Activated T-helper 1 cell treated with anti-CD3 and anti-CD28 coated beads, Interleukin-12 subunit alpha, Interleukin-12 subunit beta, Interleukin-2, Interleukin-4 antibody, amounts not matched to agents 30 ng/mL and 10 ng/mL and 1 ng/mL, durations not matched to agents 14 hours and 24 hours and 36 hours (primary cell): ENCODE measurements at regions not wholly inside any gene's neighbourhood (a gene's known extent, or its start where the extent isn't known, plus 50 kb on each side); places are given as distances from the start of the nearest gene placed in this dataset.

Experiments
- DNase-seq: peaks from one replicate; pipeline ENCODE4 v3.0.0; 2021; ENCODE audit warnings: low spot score
- H3K27ac Mint-ChIP-seq: one replicate; pipeline ENCODE4 v1.8.0; 2021; ENCODE audit warnings: mild to moderate bottlenecking, mixed read lengths
- H3K27me3 Mint-ChIP-seq: one replicate; pipeline ENCODE4 v1.8.0; 2022; ENCODE audit warnings: mild to moderate bottlenecking, moderate library complexity, mixed read lengths; ENCODE audit not compliant: insufficient read depth
- H3K36me3 Mint-ChIP-seq: one replicate; pipeline ENCODE4 v1.8.0; 2021; ENCODE audit warnings: low read depth, mixed read lengths
- H3K4me1 Mint-ChIP-seq: one replicate; pipeline ENCODE4 v1.8.0; 2021; ENCODE audit warnings: low read depth, mixed read lengths
- H3K4me3 Mint-ChIP-seq: one replicate; pipeline ENCODE4 v1.8.0; 2021; ENCODE audit warnings: mild to moderate bottlenecking, moderate library complexity, mixed read lengths
- H3K9me3 Mint-ChIP-seq: one replicate; pipeline ENCODE4 v1.8.0; 2021; ENCODE audit warnings: mixed read lengths
- intact Hi-C: fragments of 100-400 bp; cut with micrococcal nuclease; formaldehyde crosslinking; loops from one replicate; pipeline ENCODE4 v1.15.1; 2024

DNA sequence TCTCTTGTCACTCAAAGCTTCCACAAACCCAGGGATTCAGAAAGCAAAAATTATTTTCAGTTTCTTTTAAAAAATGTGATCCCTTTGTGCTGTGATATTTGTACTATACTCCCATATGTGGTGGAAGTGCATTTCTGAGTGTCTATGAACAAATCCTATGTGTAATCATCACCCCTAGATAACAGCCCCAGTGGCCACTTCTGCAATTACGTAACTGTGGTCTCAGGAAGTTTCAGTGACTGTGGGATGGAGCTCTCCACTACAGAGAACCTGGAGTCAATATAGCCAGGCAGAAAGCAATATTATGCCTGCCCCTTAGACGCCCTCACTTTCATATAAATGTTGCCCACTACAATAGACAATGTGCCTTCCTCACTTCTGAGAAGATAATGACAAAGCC is 1101.7 kb upstream of the GHITM start:
- Mint-ChIP-seq H3K27ac (no peak overlapping the region), H3K4me1 (no peaks in the 10 kb centered on the region), H3K4me3 (no peak overlapping the region), H3K27me3 (no peaks in the 10 kb centered on the region), H3K36me3 (no peaks in the 10 kb centered on the region), H3K9me3 (no peaks in the 10 kb centered on the region)
- intact Hi-C loops, result no loop called here
- DNase-seq, result no peak

DNA sequence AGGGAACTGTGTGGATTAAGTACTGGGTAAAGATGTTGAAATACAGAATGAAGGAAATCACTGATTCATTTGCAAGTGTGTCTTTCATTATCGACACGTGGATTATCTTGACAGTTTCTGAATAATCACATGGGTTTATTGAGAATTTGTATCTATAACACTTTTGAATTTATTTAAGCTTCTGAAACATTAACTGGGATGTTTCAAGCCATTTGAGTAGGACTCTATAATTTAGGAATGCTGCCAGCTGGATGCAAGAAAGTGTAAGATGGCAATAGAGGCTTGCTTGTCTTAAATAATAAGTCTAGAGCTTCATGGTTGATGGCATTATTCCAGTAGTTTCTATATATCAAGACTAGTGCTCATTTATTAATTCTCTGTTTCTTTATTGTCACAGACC is 1100.7 kb upstream of the GHITM start:
- H3K4me1 Mint-ChIP-seq, result no peaks in the 10 kb centered on the region
- no peak overlapping the region for H3K4me3 Mint-ChIP-seq
- H3K27ac Mint-ChIP-seq, result no peak overlapping the region
- no peaks in the 10 kb centered on the region for H3K9me3 Mint-ChIP-seq
- no peak for DNase-seq
- intact Hi-C loops, result no loop called here
- no peaks in the 10 kb centered on the region for H3K27me3 Mint-ChIP-seq
- H3K36me3 Mint-ChIP-seq, result no peaks in the 10 kb centered on the region

DNA sequence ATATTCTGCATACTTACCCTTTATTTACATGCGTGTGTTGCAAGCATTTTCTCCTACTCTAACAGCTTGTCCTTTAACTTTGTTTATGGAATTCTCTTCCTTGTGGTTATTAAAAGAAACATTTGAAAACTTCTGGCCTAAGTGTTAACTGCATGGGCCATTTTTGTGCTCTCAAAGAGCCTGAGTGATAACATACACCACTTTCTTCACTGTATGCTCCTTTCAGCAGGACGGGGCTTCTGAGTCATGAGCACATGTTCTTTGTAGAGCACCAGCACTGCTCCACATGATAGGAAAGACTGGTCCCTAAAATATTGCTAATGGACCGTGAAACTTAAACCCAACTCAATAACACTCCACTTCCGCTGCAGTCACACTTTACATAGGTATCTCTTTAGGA is 1093.6 kb upstream of the GHITM start:
- no peak overlapping the region for H3K4me3 Mint-ChIP-seq
- H3K27ac Mint-ChIP-seq, result no peak overlapping the region
- H3K9me3 Mint-ChIP-seq, result no peaks in the 10 kb centered on the region
- intact Hi-C loops, result no loop called here
- no peaks in the 10 kb centered on the region for H3K27me3 Mint-ChIP-seq
- DNase-seq, result no peak
- H3K4me1 Mint-ChIP-seq, result no peaks in the 10 kb centered on the region
- H3K36me3 Mint-ChIP-seq, result no peaks in the 10 kb centered on the region

DNA sequence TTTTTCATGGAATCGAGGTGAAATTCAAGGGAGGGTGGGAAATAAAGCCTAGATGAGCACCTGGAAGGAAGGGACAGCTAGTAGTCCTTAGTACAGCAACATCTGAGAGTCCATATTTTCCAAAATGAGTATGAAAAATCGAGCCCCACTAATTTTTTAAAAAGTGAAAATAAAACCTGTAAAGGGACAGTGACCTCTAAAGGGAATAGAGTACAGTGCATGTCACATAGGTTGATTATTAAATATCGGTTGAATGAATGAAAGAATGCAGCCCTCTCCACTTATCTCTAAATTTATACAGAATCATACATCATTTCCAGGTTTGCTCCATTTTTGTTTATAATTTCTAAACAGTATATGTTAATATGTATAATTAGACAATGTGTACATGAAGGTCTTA is 1088.5 kb upstream of the GHITM start:
- Mint-ChIP-seq H3K4me3 (no peak overlapping the region), H3K27ac (no peak overlapping the region), H3K36me3 (no peaks in the 10 kb centered on the region), H3K9me3 (no peaks in the 10 kb centered on the region), H3K27me3 (no peaks in the 10 kb centered on the region), H3K4me1 (no peaks in the 10 kb centered on the region)
- no peak for DNase-seq
- intact Hi-C loops, result no loop called here

DNA sequence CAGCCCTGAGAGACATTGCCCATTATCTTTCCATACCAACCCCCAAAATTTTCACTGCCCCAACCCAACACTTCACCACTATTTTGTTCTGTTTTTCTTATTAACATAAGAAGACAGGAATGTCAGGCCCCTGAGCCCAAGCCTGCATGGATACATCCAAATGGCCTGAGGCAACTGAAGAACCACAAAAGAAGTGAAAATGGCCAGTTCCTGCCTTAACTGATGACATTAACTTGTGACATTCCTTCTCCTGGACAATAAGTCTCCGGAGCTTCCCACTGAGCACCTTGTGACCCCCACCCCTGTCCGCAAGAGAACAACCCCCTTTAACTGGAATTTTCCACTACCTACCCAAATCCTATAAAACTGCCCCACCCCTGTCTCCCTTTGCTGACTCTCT is 1076.4 kb upstream of the GHITM start:
- H3K9me3 Mint-ChIP-seq, result peaks cover 13% of the 10 kb centered on the region
- DNase-seq, result no peak
- no peaks in the 10 kb centered on the region for H3K27me3 Mint-ChIP-seq
- no peaks in the 10 kb centered on the region for H3K4me1 Mint-ChIP-seq
- intact Hi-C loops, result no loop called here
- no peak overlapping the region for H3K4me3 Mint-ChIP-seq
- no peaks in the 10 kb centered on the region for H3K36me3 Mint-ChIP-seq
- H3K27ac Mint-ChIP-seq, result no peak overlapping the region

DNA sequence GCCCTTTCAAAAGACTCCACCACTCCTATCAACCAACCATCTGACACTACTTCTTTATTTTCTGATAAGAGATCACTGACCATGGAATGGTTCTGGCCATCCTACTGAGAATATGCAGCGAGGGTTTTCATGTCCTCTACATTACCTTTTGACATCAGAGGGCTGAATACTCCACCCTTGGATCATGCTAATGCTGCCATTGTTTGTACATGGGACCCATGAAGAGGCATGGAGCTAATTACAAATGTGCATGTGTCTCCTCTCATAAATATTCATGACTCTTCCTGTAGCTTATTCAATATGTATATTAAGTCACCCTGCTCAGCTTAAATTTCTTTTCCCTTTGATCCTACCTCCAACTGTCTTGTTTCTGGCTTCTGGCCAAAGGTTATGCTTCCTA is 1065.8 kb upstream of the GHITM start:
- H3K36me3 Mint-ChIP-seq, result no peaks in the 10 kb centered on the region
- H3K27me3 Mint-ChIP-seq, result no peaks in the 10 kb centered on the region
- DNase-seq, result no peak
- no peak overlapping the region for H3K4me3 Mint-ChIP-seq
- H3K4me1 Mint-ChIP-seq, result no peaks in the 10 kb centered on the region
- H3K27ac Mint-ChIP-seq, result no peak overlapping the region
- intact Hi-C loops, result no loop called here
- peaks cover 5% of the 10 kb centered on the region for H3K9me3 Mint-ChIP-seq

DNA sequence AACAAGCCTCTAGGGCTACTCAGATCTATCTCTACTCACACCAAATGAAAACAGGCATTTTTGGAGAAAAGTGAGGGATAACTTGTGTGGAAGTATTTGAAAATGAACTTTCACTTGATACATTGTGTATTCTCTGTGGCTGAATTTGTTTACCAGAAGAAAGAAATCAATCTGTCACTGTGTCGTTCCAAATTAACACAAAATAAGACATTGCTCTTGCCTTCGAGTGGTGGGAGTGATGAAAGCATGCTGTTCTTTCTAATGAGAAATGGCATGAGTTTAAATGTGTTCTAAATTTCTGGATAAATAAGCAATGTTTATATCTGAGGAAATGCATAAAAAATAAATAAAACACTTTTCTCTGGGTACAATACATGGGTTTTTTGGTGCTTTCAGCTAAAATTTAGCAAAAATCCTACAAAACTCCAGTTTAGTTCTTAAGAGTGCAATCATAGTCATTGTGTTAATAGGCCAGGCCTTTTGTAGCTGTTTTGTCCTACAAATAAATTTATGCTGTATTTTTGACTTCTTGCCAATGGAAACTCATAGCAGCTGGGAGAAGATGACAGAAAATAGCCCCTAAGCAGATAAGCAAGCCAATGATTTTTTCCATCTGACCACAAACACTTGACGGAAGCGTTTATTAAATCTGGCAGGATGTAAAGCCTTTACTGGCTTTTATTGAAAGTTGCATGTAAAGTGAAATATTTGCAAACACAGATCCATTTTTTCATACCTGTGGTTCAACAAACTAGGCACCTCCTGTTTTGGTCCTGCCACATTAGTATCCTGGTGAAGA is 1064.1 kb upstream of the GHITM start:
- H3K27me3 Mint-ChIP-seq, result no peaks in the 10 kb centered on the region
- no peak overlapping the region for H3K27ac Mint-ChIP-seq
- no peak overlapping the region for H3K4me3 Mint-ChIP-seq
- intact Hi-C loops, result no loop called here
- peaks cover 5% of the 10 kb centered on the region for H3K9me3 Mint-ChIP-seq
- DNase-seq, result no peak
- no peaks in the 10 kb centered on the region for H3K4me1 Mint-ChIP-seq
- H3K36me3 Mint-ChIP-seq, result no peaks in the 10 kb centered on the region

DNA sequence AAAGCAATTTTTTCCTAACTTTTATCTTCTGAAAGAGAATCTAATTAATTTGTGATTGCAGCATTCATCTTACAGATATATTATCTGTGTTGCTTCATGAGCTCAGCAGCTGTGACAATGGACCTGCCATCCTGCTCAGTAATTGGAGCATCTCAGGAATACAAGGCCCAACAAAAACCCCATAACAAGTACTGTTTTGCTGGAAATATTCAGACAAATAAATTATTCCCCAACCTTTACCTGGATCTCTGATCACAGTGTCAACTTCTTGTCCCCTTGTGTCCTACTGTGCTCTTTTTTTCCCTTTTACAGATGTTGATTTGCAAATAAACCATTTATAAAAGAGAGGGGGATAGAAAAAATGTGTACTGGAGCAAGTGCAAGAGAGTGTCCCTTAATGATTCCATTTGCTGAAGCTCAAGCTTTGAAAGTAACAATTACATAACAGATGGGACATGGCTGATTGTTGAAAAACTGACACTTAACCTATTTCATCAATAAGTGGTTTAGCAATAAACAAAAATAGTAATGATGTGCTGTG is 1063.4 kb upstream of the GHITM start:
- Mint-ChIP-seq H3K4me3 (no peak overlapping the region), H3K36me3 (no peaks in the 10 kb centered on the region), H3K4me1 (no peaks in the 10 kb centered on the region), H3K9me3 (peaks cover 5% of the 10 kb centered on the region), H3K27ac (no peak overlapping the region), H3K27me3 (no peaks in the 10 kb centered on the region)
- no peak for DNase-seq
- intact Hi-C loops, result no loop called here

DNA sequence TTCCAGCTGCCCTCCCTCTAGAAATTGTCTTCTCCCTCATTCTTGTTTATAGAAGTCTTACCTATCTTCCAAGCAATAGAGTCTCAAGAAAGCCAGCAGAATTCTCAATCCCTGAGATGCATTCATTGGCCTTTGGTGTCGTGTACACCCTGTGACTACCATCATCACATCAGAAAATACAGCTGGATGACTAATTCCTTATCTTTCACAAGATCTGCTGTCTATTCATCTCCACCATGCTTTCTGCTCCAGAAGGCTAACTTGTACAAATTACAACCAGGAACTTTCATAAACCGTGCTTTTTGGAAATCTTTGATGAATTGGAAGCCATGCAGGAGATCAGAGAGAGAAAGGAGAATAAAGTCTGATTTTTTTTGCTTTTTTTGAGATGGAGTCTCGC is 1062.9 kb upstream of the GHITM start:
- no peaks in the 10 kb centered on the region for H3K27me3 Mint-ChIP-seq
- no peak overlapping the region for H3K4me3 Mint-ChIP-seq
- peaks cover 5% of the 10 kb centered on the region for H3K9me3 Mint-ChIP-seq
- H3K36me3 Mint-ChIP-seq, result no peaks in the 10 kb centered on the region
- no peak for DNase-seq
- H3K4me1 Mint-ChIP-seq, result no peaks in the 10 kb centered on the region
- H3K27ac Mint-ChIP-seq, result no peak overlapping the region
- intact Hi-C loops, result no loop called here

DNA sequence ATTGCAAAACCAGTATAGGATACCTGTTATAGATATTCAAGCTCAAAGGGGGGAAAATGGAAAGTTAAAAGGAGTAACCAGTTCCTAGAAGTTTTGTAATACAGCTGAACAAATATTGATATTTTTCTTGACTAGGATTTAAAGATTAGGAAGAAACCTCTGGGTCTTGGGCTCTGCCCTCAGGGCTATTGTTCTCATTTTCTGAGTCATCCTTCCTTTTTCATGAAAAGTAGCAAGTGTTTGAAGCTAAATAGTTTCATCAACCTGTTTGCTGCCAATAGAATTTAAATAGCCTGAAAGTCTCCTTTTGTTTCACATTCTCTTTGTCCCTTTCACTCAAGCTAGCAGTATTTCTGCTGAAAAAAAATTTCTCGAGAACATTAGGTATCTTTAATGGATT is 1061.1 kb upstream of the GHITM start:
- H3K27ac Mint-ChIP-seq, result no peak overlapping the region
- H3K4me3 Mint-ChIP-seq, result no peak overlapping the region
- H3K9me3 Mint-ChIP-seq, result peaks cover 4% of the 10 kb centered on the region
- H3K4me1 Mint-ChIP-seq, result no peaks in the 10 kb centered on the region
- intact Hi-C loops, result no loop called here
- no peak for DNase-seq
- H3K27me3 Mint-ChIP-seq, result no peaks in the 10 kb centered on the region
- H3K36me3 Mint-ChIP-seq, result no peaks in the 10 kb centered on the region

DNA sequence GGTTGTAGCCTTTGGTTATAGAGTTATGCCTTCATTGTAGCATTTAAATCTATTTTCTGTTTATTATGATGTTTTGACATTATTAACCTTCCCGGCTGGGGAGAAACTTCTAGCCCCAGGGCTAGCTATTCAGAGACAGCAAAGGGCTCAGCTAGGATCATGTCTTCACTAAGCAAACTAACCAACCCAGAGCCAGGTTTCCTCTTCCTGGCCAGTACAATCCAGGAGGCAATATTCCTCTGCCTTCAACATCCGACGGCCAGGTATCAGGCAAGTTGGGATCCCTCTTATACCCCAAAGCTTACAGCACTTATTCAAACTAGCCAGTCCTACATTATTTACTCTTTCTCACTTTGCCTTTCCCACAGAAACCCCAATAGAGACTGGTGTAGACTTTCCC is 1060.7 kb upstream of the GHITM start:
- intact Hi-C loops, result no loop called here
- H3K4me3 Mint-ChIP-seq, result no peak overlapping the region
- no peaks in the 10 kb centered on the region for H3K4me1 Mint-ChIP-seq
- DNase-seq, result no peak
- peaks cover 4% of the 10 kb centered on the region for H3K9me3 Mint-ChIP-seq
- H3K27ac Mint-ChIP-seq, result no peak overlapping the region
- H3K27me3 Mint-ChIP-seq, result no peaks in the 10 kb centered on the region
- no peaks in the 10 kb centered on the region for H3K36me3 Mint-ChIP-seq

DNA sequence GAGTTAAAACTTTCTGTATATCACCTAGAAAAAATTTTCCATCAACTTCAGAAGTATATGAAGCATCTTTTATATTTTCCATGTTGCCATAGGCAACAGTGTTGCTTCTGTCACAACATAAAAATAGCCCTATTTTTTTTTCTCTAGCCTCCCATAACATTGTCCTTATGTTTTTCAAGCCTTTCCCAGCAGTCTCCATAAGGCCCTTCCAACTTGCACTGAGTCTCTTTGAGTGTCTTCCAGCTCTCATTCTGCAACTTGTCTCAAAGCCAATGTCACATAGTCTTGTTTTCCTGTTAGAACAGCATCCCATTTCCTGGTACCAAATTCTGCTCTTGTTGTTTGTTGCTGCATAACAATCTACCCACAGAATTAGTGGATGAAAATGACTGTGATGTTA is 1055.5 kb upstream of the GHITM start:
- Mint-ChIP-seq H3K9me3 (peaks cover 7% of the 10 kb centered on the region), H3K27ac (no peak overlapping the region), H3K4me1 (no peaks in the 10 kb centered on the region), H3K36me3 (no peaks in the 10 kb centered on the region), H3K27me3 (no peaks in the 10 kb centered on the region), H3K4me3 (no peak overlapping the region)
- DNase-seq, result no peak
- intact Hi-C loops, result no loop called here

DNA sequence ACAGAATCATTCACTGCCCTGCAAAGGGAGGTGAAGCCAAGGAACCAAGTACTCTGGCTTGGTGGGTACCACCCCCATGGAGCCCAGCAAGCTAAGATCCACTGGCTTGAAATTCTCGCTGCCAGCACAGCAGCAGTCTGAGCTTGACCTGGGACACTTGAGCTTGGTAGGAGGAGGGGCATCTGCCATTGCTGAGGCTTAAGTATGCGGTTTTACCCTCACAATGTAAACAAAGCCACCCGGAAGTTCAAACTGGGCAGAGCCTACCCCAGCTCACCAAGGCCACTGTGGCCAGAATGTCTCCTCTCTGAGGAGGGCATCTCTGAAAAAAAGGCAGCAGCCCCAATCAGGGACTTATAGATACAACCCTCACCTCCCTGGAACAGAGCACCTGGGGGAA is 1050.0 kb upstream of the GHITM start:
- no peak for DNase-seq
- intact Hi-C loops, result no loop called here
- H3K27ac Mint-ChIP-seq, result no peak overlapping the region
- no peaks in the 10 kb centered on the region for H3K36me3 Mint-ChIP-seq
- H3K4me1 Mint-ChIP-seq, result no peaks in the 10 kb centered on the region
- H3K9me3 Mint-ChIP-seq, result peaks cover 21% of the 10 kb centered on the region
- H3K27me3 Mint-ChIP-seq, result no peaks in the 10 kb centered on the region
- no peak overlapping the region for H3K4me3 Mint-ChIP-seq

DNA sequence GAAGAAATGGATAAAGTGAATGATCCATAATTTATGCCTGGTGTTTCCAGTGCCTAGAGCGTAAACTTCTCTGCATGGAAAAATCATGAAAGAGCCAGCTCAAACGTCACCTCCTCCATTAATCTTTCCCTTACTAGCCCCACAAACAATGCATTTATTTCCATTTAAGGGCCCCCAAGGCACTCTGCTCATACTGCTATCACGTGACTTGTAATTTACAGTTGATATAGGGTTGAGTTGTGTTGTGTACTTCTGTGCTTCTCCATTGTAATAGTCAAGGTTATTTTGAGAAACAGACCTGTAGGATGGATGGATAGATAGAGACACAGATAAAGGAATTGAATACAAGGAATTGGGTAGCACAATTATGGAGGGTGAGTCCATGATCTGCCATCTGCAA is 1034.7 kb upstream of the GHITM start:
- no peak overlapping the region for H3K27ac Mint-ChIP-seq

More for the DNA sequence above, 1034.7 kb upstream of the GHITM start:
- H3K4me3 Mint-ChIP-seq, result no peak overlapping the region
- H3K4me1 Mint-ChIP-seq, result no peaks in the 10 kb centered on the region
- no peak for DNase-seq
- intact Hi-C loops, result no loop called here
- peaks cover 5% of the 10 kb centered on the region for H3K9me3 Mint-ChIP-seq
- H3K27me3 Mint-ChIP-seq, result no peaks in the 10 kb centered on the region
- no peaks in the 10 kb centered on the region for H3K36me3 Mint-ChIP-seq
